A549 (cell line): ENCODE measurements at regions not wholly inside any gene's neighbourhood (a gene's known extent, or its start where the extent isn't known, plus 50 kb on each side); places are given as distances from the start of the nearest gene placed in this dataset.

ENCODE experiments used
- ATAC-seq, 2 experiments: fragments of 200-7000 bp in 1 of 2; fragments of >200 bp in 1 of 2; cut with Nextera tagmentation in 1 of 2; cut with Tn5 transposase in 1 of 2; 3 replicates each; pipeline versions ENCODE4 v1.8.0 to v1.9.1; 2018 to 2020; ENCODE audit warnings: mild to moderate bottlenecking in 1 of 2, moderate library complexity in 1 of 2
- CTCF ChIA-PET: fragments of 300-600 bp; sonication (Branson Sonifier 250); formaldehyde crosslinking; extraction: SDS; loops from one replicate; lab custom pipeline; 2021; ENCODE audit warnings: antibody characterized with exemption, inconsistent platforms; lab: Yijun Ruan, JAX
- POLR2A ChIA-PET: fragments of 350-600 bp; formaldehyde crosslinking; extraction: SDS; loops from one replicate; lab custom pipeline; 2021; ENCODE audit warnings: antibody characterized with exemption, inconsistent platforms; lab: Yijun Ruan, JAX
- DNase-seq, 2 experiments: peaks; one replicate each; pipeline versions ENCODE4 v3.0.0 to v3.0.0-alpha.2; 2011 to 2016; ENCODE audit warnings: low read depth in 1 of 2, low spot score in 1 of 2
- FAIRE-seq: peaks from 2 replicates; lab custom pipeline; 2011; peaks lifted over from hg19 to GRCh38; lab: Jason Lieb, UNC
- H3K27ac ChIP-seq, 2 experiments: fragments of >200 bp; sonication (Bioruptor Twin); formaldehyde crosslinking; 3 replicates each; pipeline ENCODE4 v1.5.1; 2016 to 2017
- H3K4me1 ChIP-seq: fragments of >200 bp; sonication (Bioruptor Twin); formaldehyde crosslinking; 3 replicates; pipeline ENCODE4 v1.6.1; 2016
- H3K4me2 ChIP-seq: fragments of >200 bp; sonication (Bioruptor Twin); formaldehyde crosslinking; 3 replicates; pipeline ENCODE4 v1.6.1; 2016
- H3K4me3 ChIP-seq: fragments of >200 bp; sonication (Bioruptor Twin); formaldehyde crosslinking; 3 replicates; pipeline ENCODE4 v1.5.1; 2016
- H3K9me3 ChIP-seq: fragments of >200 bp; sonication (Bioruptor Twin); formaldehyde crosslinking; 3 replicates; pipeline ENCODE4 v1.6.1; 2016
- ATOH8 ChIP-seq: fragments of 250-450 bp; sonication (Bioruptor Pico); IDR thresholded peaks from 2 replicates; pipeline ENCODE4 v1.5.0; 2020; ENCODE audit warnings: low read depth, mild to moderate bottlenecking, moderate library complexity
- CHD2 ChIP-seq: fragments of 150-350 bp; IDR thresholded peaks from 2 replicates; pipeline ENCODE4 v1.6.1; 2014; ENCODE audit warnings: low read length; ENCODE audit not compliant: partially characterized antibody
- CHD4 ChIP-seq: fragments of 200-600 bp; sonication (generic); IDR thresholded peaks from 2 replicates; pipeline ENCODE4 v1.6.1; 2016; ENCODE audit warnings: antibody characterized with exemption, mild to moderate bottlenecking, borderline replicate concordance
- E2F6 ChIP-seq: IDR thresholded peaks from 2 replicates; pipeline ENCODE4 v1.6.1; 2012; ENCODE audit warnings: low read depth, borderline replicate concordance
- EHF ChIP-seq: fragments of 250-450 bp; sonication (Bioruptor Pico); IDR thresholded peaks from 2 replicates; pipeline ENCODE4 v1.5.0; 2020; ENCODE audit warnings: mild to moderate bottlenecking
- ELK1 ChIP-seq: fragments of 150-350 bp; IDR thresholded peaks from 2 replicates; pipeline ENCODE4 v1.6.1; 2014; ENCODE audit warnings: low read depth, mild to moderate bottlenecking, low read length
- ESRRA ChIP-seq: fragments of 150-350 bp; IDR thresholded peaks from 2 replicates; pipeline ENCODE4 v1.6.1; 2014; ENCODE audit warnings: mild to moderate bottlenecking, low read length, borderline replicate concordance
- FOSB ChIP-seq: fragments of 250-450 bp; sonication (Bioruptor Pico); IDR thresholded peaks from 2 replicates; pipeline ENCODE4 v1.5.0; 2020; ENCODE audit warnings: mild to moderate bottlenecking, moderate library complexity
- HES2 ChIP-seq: fragments of >200 bp; sonication (Bioruptor Twin); formaldehyde crosslinking; IDR thresholded peaks from 2 replicates; pipeline ENCODE4 v1.6.1; 2016
- HOXA7 ChIP-seq: fragments of 250-450 bp; sonication (Bioruptor Pico); IDR thresholded peaks from 2 replicates; pipeline ENCODE4 v1.5.0; 2020; ENCODE audit warnings: mild to moderate bottlenecking, moderate library complexity
- HOXB5 ChIP-seq: fragments of 250-450 bp; sonication (Bioruptor Pico); IDR thresholded peaks from 2 replicates; pipeline ENCODE4 v1.5.0; 2020; ENCODE audit warnings: mild to moderate bottlenecking, moderate library complexity
- JUN ChIP-seq, 2 experiments: fragments of >200 bp; sonication (Bioruptor Twin); formaldehyde crosslinking; IDR thresholded peaks; 2 replicates in 1 of 2; 3 replicates in 1 of 2; pipeline ENCODE4 v1.6.1; 2016 to 2017
- MAZ ChIP-seq: fragments of 150-350 bp; IDR thresholded peaks from 2 replicates; pipeline ENCODE4 v1.6.1; 2014; ENCODE audit warnings: antibody characterized with exemption, low read depth, low read length, borderline replicate concordance
- MYC ChIP-seq: IDR thresholded peaks from 2 replicates; pipeline ENCODE4 v1.6.1; 2012; ENCODE audit warnings: mild to moderate bottlenecking, inconsistent platforms, low read length, improper control_type of control experiment, borderline replicate concordance
- PBX3 ChIP-seq: IDR thresholded peaks from 2 replicates; pipeline ENCODE4 v1.6.1; 2012
- POLR2A ChIP-seq: IDR thresholded peaks from 2 replicates; pipeline ENCODE4 v1.6.1; 2012; ENCODE audit warnings: mild to moderate bottlenecking, low read length
- POLR2AphosphoS2 ChIP-seq: conservative IDR thresholded peaks from 2 replicates; pipeline ENCODE4 v1.6.1; 2012; ENCODE audit warnings: low read length, improper control_type of control experiment, inconsistent platforms
- RAD21 ChIP-seq, 2 experiments: fragments of >200 bp in 1 of 2; sonication (Bioruptor Twin) in 1 of 2; formaldehyde crosslinking in 1 of 2; IDR thresholded peaks in 1 of 2; conservative IDR thresholded peaks in 1 of 2; 2 replicates in 1 of 2; 3 replicates in 1 of 2; pipeline ENCODE4 v1.6.1; 2012 to 2018; ENCODE audit warnings: inconsistent platforms in 1 of 2
- RCOR1 ChIP-seq: fragments of 150-350 bp; IDR thresholded peaks from 2 replicates; pipeline ENCODE4 v1.6.1; 2014; ENCODE audit warnings: antibody characterized with exemption, low read length, low read depth
- RNF2 ChIP-seq: fragments of 200-600 bp; sonication (generic); IDR thresholded peaks from 2 replicates; pipeline ENCODE4 v1.6.1; 2016; ENCODE audit warnings: low read depth, mild to moderate bottlenecking, antibody characterized with exemption, moderate library complexity, borderline replicate concordance
- SMC3 ChIP-seq: fragments of >200 bp; sonication (Bioruptor Twin); formaldehyde crosslinking; IDR thresholded peaks from 3 replicates; pipeline ENCODE4 v1.6.1; 2018; ENCODE audit warnings: inconsistent platforms
- SREBF2 ChIP-seq: fragments of 450-650 bp; IDR thresholded peaks from 2 replicates; pipeline ENCODE4 v1.6.1; 2014; ENCODE audit warnings: mild to moderate bottlenecking, moderate library complexity
- TFCP2L1 ChIP-seq: fragments of 250-450 bp; sonication (Bioruptor Pico); IDR thresholded peaks from 2 replicates; pipeline ENCODE4 v1.5.0; 2021; ENCODE audit warnings: mild to moderate bottlenecking
- ZFP36 ChIP-seq: fragments of 450-650 bp; IDR thresholded peaks from 2 replicates; pipeline ENCODE4 v1.6.1; 2014; ENCODE audit warnings: borderline replicate concordance; ENCODE audit not compliant: partially characterized antibody
- WGBS: methylation state at CpG from one replicate; pipeline ENCODE4 v1.1.6; 2017; ENCODE audit errors: missing lambda C conversion rate; 5-methylcytosine and 5-hydroxymethylcytosine counted together

GRCh38 chr13:54965881-54966280 is 1937.3 kb downstream of the OLFM4 start:
- CTCF ChIA-PET: no interaction called here
- Histone ChIP-seq H3K9me3 (no peaks in the 10 kb centered on the region), H3K4me3 (no peak overlapping the region), H3K27ac (no peak overlapping the region), H3K4me2 (no peak overlapping the region), H3K4me1 (no peaks in the 10 kb centered on the region)
- 6% methylated on average over 2 of the region's 2 CpGs for WGBS
- ATAC-seq (no peak), FAIRE-seq (no peak), DNase-seq (no peak)
- POLR2A ChIA-PET: no interaction called here
- no peak for TF ChIP-seq POLR2AphosphoS2
- no peak for TF ChIP-seq RAD21 (conservative IDR thresholded peaks at IDR 0.05 in 1 of 2, IDR thresholded peaks at IDR 0.05 in 1 of 2)
- no peak for TF ChIP-seq FOSB
- no peak for TF ChIP-seq ATOH8
- TF ChIP-seq HOXB5 (CRISPR knock-in tag): no peak
- no peak for TF ChIP-seq MAZ
- TF ChIP-seq PBX3: no peak
- TF ChIP-seq CHD2: no peak
- no peak for TF ChIP-seq SMC3
- no peak for TF ChIP-seq HES2
- TF ChIP-seq E2F6: no peak
- TF ChIP-seq POLR2A: no peak
- TF ChIP-seq MYC: no peak
- TF ChIP-seq SREBF2: no peak
- TF ChIP-seq JUN (IDR thresholded peaks at IDR 0.05): no peak
- TF ChIP-seq TFCP2L1 (CRISPR knock-in tag): no peak
- TF ChIP-seq ZFP36: no peak
- no peak for TF ChIP-seq CHD4
- TF ChIP-seq, all 56 proteins: peak for 0

- Histone ChIP-seq H3K4me3 (no peak overlapping the region), H3K9me3 (no peaks in the 10 kb centered on the region), H3K4me1 (no peaks in the 10 kb centered on the region), H3K27ac (no peak overlapping the region), H3K4me2 (no peak overlapping the region)
- FAIRE-seq: no peak
- POLR2A ChIA-PET: no interaction called here
- DNase-seq: no peak
- ATAC-seq: no peak
- TF ChIP-seq E2F6: no peak
- TF ChIP-seq SREBF2: no peak
- no peak for TF ChIP-seq CHD2
- no peak for TF ChIP-seq FOSB
- no peak for TF ChIP-seq ATOH8
- TF ChIP-seq ESRRA: no peak
- TF ChIP-seq RNF2: no peak
- TF ChIP-seq RCOR1: no peak
- TF ChIP-seq ELK1: no peak
- no peak for TF ChIP-seq EHF (CRISPR knock-in tag)
- no peak for TF ChIP-seq SMC3
- no peak for TF ChIP-seq HOXA7 (CRISPR knock-in tag)
- 0% methylated on average over 5 of the region's 5 CpGs for WGBS
- CTCF ChIA-PET: no interaction called here
Observed at GRCh38 chr13:54972838-54973237, 1944.2 kb downstream of the OLFM4 start.
